AG09309 (cell line): ENCODE measurements at regions not wholly inside any gene's neighbourhood (a gene's known extent, or its start where the extent isn't known, plus 50 kb on each side); places are given as distances from the start of the nearest gene placed in this dataset.

Source experiments
- DNase-seq: peaks from one replicate; pipeline ENCODE4 v3.0.0-alpha.2; 2010; ENCODE audit warnings: low read depth
- H3K4me3 ChIP-seq: 2 replicates; pipeline ENCODE4 v1.5.1; 2011; ENCODE audit warnings: mild to moderate bottlenecking, low read depth, low read length, moderate library complexity; ENCODE audit not compliant: control insufficient read depth
- CTCF ChIP-seq: IDR thresholded peaks from 2 replicates; pipeline ENCODE4 v1.5.1; 2011; ENCODE audit warnings: mild to moderate bottlenecking, low read depth, low read length, inconsistent platforms; ENCODE audit not compliant: insufficient read depth, control insufficient read depth; ENCODE audit errors: missing control alignments

GRCh38 chr5:22965960-22966359 is 112.8 kb upstream of the CDH12 start:
- TF ChIP-seq CTCF: no peak
- no peak for DNase-seq
- no peak overlapping the region for H3K4me3 ChIP-seq

- no peak overlapping the region for H3K4me3 ChIP-seq
- TF ChIP-seq CTCF: no peak
- no peak for DNase-seq
Measured at GRCh38 chr5:22964632-22965031, 111.5 kb upstream of the CDH12 start.

- DNase-seq: no peak
- no peak overlapping the region for H3K4me3 ChIP-seq
Measured at GRCh38 chr5:22958462-22959262, 105.5 kb upstream of the CDH12 start.

GRCh38 chr5:22947921-22948320 is 94.8 kb upstream of the CDH12 start:
- TF ChIP-seq CTCF: no peak
- DNase-seq: no peak
- H3K4me3 ChIP-seq: no peak overlapping the region

More at GRCh38 chr5:22958462-22959262, 105.5 kb upstream of the CDH12 start:
- no peak for TF ChIP-seq CTCF

GRCh38 chr5:22938362-22938761 is 85.2 kb upstream of the CDH12 start:
- no peak for TF ChIP-seq CTCF
- DNase-seq: no peak
- H3K4me3 ChIP-seq: no peak overlapping the region

- no peak for DNase-seq
- TF ChIP-seq CTCF: no peak
- H3K4me3 ChIP-seq: no peak overlapping the region
Measured at GRCh38 chr5:22928821-22929482, 75.8 kb upstream of the CDH12 start.

GRCh38 chr5:22926574-22926973 is 73.4 kb upstream of the CDH12 start:
- no peak for DNase-seq

More at GRCh38 chr5:22926574-22926973, 73.4 kb upstream of the CDH12 start:
- TF ChIP-seq CTCF: no peak
- no peak overlapping the region for H3K4me3 ChIP-seq
